ENCODE measurements at regions not wholly inside any gene's neighbourhood (a gene's known extent, or its start where the extent isn't known, plus 50 kb on each side); places are given as distances from the start of the nearest gene placed in this dataset.

DNA sequence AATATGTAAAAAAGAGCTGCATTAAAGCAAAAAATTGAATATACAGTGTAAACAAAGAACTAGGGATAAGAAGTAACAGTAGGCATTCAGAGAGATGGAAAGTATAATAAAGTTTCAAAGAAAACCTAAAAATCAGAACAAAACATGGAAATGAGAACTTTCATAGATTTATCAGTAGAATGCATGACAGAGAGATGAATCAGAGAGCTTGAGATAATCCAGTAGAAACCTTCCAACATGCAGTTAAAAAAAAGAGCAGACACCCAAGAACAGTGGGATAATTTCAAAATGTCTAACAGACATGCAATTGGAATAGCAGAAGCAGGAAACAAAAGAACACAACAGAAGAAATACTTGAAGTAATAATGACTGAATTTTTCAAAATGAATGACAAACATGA lies 1384.2 kb downstream of the CDH11 start:
- TF ChIP-seq, protein P1, sequence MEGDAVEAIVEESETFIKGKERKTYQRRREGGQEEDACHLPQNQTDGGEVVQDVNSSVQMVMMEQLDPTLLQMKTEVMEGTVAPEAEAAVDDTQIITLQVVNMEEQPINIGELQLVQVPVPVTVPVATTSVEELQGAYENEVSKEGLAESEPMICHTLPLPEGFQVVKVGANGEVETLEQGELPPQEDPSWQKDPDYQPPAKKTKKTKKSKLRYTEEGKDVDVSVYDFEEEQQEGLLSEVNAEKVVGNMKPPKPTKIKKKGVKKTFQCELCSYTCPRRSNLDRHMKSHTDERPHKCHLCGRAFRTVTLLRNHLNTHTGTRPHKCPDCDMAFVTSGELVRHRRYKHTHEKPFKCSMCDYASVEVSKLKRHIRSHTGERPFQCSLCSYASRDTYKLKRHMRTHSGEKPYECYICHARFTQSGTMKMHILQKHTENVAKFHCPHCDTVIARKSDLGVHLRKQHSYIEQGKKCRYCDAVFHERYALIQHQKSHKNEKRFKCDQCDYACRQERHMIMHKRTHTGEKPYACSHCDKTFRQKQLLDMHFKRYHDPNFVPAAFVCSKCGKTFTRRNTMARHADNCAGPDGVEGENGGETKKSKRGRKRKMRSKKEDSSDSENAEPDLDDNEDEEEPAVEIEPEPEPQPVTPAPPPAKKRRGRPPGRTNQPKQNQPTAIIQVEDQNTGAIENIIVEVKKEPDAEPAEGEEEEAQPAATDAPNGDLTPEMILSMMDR (IDR thresholded peaks at IDR 0.05; ENCODE audit: poor library complexity, severe bottlenecking), result no peak
- no peak for TF ChIP-seq EZH2 (IDR thresholded peaks at IDR 0.05; ENCODE audit: borderline replicate concordance, insufficient read depth, low read length, poor library complexity, severe bottlenecking)
